H1 (cell line): ENCODE measurements at regions not wholly inside any gene's neighbourhood (a gene's known extent, or its start where the extent isn't known, plus 50 kb on each side); places are given as distances from the start of the nearest gene placed in this dataset.

Experiments
- CTCF ChIA-PET: fragments of 300-600 bp; sonication (Branson Sonifier 250); formaldehyde crosslinking; loops from one replicate; lab custom pipeline; 2021; ENCODE audit not compliant: partially characterized antibody; lab: Charles Lee
- POLR2A ChIA-PET: fragments of 300-600 bp; sonication (Branson Sonifier 250); formaldehyde crosslinking; loops from one replicate; lab custom pipeline; 2021; ENCODE audit warnings: inconsistent platforms; ENCODE audit not compliant: partially characterized antibody; lab: Charles Lee
- DNase-seq, 2 experiments: peaks; one replicate each; pipeline versions ENCODE4 v3.0.0 to v3.0.0-alpha.2; 2010 to 2022; ENCODE audit warnings: low spot score in 2 of 2, low read depth in 1 of 2, mixed read lengths in 1 of 2
- FAIRE-seq: peaks from 2 replicates; lab custom pipeline; 2011; peaks lifted over from hg19 to GRCh38; lab: Jason Lieb, UNC
- H2AFZ ChIP-seq: 2 replicates; pipeline ENCODE4 v1.8.1; 2012; ENCODE audit warnings: low read length, inconsistent platforms
- H2AK5ac ChIP-seq: 2 replicates; pipeline ENCODE4 v1.6.1; 2013; ENCODE audit warnings: low read depth, low read length
- H2BK120ac ChIP-seq: replicated peaks from 2 replicates; pipeline ENCODE3; 2013; ENCODE audit warnings: low read depth, low read length, inconsistent platforms
- H2BK12ac ChIP-seq: 2 replicates; pipeline ENCODE4 v1.6.1; 2013; ENCODE audit warnings: low read depth, low read length
- H2BK15ac ChIP-seq: 2 replicates; pipeline ENCODE4 v1.6.1; 2013; ENCODE audit warnings: low read length
- H2BK20ac ChIP-seq: 2 replicates; pipeline ENCODE4 v1.6.1; 2013; ENCODE audit warnings: low read length
- H2BK5ac ChIP-seq: 2 replicates; pipeline ENCODE4 v1.6.1; 2013; ENCODE audit warnings: low read depth, low read length
- H3K14ac ChIP-seq: 2 replicates; pipeline ENCODE4 v1.6.1; 2013; ENCODE audit warnings: inconsistent platforms; ENCODE audit not compliant: insufficient read length
- H3K18ac ChIP-seq: 2 replicates; pipeline ENCODE4 v1.6.1; 2013; ENCODE audit warnings: low read length; ENCODE audit errors: extremely low read depth
- H3K23ac ChIP-seq: 2 replicates; pipeline ENCODE4 v1.6.1; 2013; ENCODE audit warnings: inconsistent platforms; ENCODE audit not compliant: insufficient read length
- H3K23me2 ChIP-seq: 2 replicates; pipeline ENCODE4 v1.6.1; 2013; ENCODE audit warnings: low read depth, low read length
- H3K27ac ChIP-seq: 2 replicates; pipeline ENCODE4 v1.6.1; 2011; ENCODE audit warnings: low read depth, low read length, inconsistent platforms
- H3K27me3 ChIP-seq, 4 experiments: replicated peaks in 1 of 4; 1 replicate in 1 of 4; 2 replicates in 3 of 4; pipeline versions ENCODE4 v1.6.1 to v1.8.1; 2011 to 2013; ENCODE audit warnings: low read length in 3 of 4, mild to moderate bottlenecking in 3 of 4, inconsistent platforms in 2 of 4, mixed read lengths in 2 of 4, moderate library complexity in 1 of 4; ENCODE audit not compliant: control insufficient read depth in 3 of 4, insufficient read depth in 3 of 4; ENCODE audit errors: extremely low read depth in 1 of 4
- H3K36me3 ChIP-seq, 4 experiments: 2 replicates each; pipeline versions ENCODE4 v1.6.1 to v1.8.1; 2011 to 2013; ENCODE audit warnings: mild to moderate bottlenecking in 4 of 4, low read length in 3 of 4, moderate library complexity in 2 of 4, control low read depth in 1 of 4, inconsistent platforms in 1 of 4; ENCODE audit not compliant: insufficient read depth in 4 of 4, control insufficient read depth in 2 of 4
- H3K4ac ChIP-seq: replicated peaks from 2 replicates; pipeline ENCODE3; 2013; ENCODE audit warnings: low read length, low read depth, mixed read lengths, inconsistent platforms; ENCODE audit not compliant: insufficient read length
- H3K4me1 ChIP-seq, 4 experiments: replicated peaks in 1 of 4; 1 replicate in 1 of 4; 2 replicates in 3 of 4; pipeline versions ENCODE4 v1.6.1 to v1.8.1; 2011 to 2013; ENCODE audit warnings: low read length in 3 of 4, inconsistent platforms in 2 of 4, mixed read lengths in 1 of 4; ENCODE audit not compliant: insufficient read depth in 4 of 4, control insufficient read depth in 3 of 4
- H3K4me2 ChIP-seq, 2 experiments: 2 replicates each; pipeline versions ENCODE4 v1.6.1 to v1.8.1; 2011 to 2013; ENCODE audit warnings: low read depth in 2 of 2, low read length in 2 of 2, control low read depth in 1 of 2, inconsistent platforms in 1 of 2, mild to moderate bottlenecking in 1 of 2; ENCODE audit not compliant: insufficient read depth in 1 of 2
- H3K4me3 ChIP-seq, 4 experiments: fragments of 200-600, 300-600 bp in 1 of 4; sonication (generic), shearing (Covaris generic), sonication (Bioruptor Twin) in 1 of 4; 2 replicates each; pipeline versions ENCODE4 v1.5.1 to v1.8.1; 2011 to 2016; ENCODE audit warnings: low read length in 4 of 4, low read depth in 3 of 4, control low read depth in 2 of 4, inconsistent platforms in 2 of 4, mild to moderate bottlenecking in 2 of 4, mixed read lengths in 1 of 4, moderate library complexity in 1 of 4; ENCODE audit not compliant: insufficient read depth in 2 of 4; ENCODE audit errors: extremely low read depth in 1 of 4
- H3K56ac ChIP-seq: replicated peaks from 2 replicates; pipeline ENCODE3; 2013; ENCODE audit warnings: low read depth, mild to moderate bottlenecking, mixed read lengths, low read length, inconsistent platforms; ENCODE audit not compliant: insufficient read length
- H3K79me1 ChIP-seq: 2 replicates; pipeline ENCODE4 v1.6.1; 2013; ENCODE audit warnings: low read depth, low read length, control low read depth
- H3K79me2 ChIP-seq, 2 experiments: 2 replicates each; pipeline versions ENCODE4 v1.6.1 to v1.8.1; 2012 to 2013; ENCODE audit warnings: low read length in 2 of 2, mild to moderate bottlenecking in 2 of 2, inconsistent platforms in 1 of 2; ENCODE audit not compliant: insufficient read depth in 2 of 2, control insufficient read depth in 1 of 2
- H3K9ac ChIP-seq, 4 experiments: replicated peaks in 1 of 4; 1 replicate in 1 of 4; 2 replicates in 3 of 4; pipeline versions ENCODE4 v1.6.1 to v1.8.1; 2011 to 2013; ENCODE audit warnings: low read depth in 3 of 4, low read length in 3 of 4, control low read depth in 2 of 4, mild to moderate bottlenecking in 2 of 4, moderate library complexity in 2 of 4, inconsistent platforms in 1 of 4; ENCODE audit errors: extremely low read depth in 1 of 4
- H3K9me3 ChIP-seq, 2 experiments: 2 replicates each; pipeline versions ENCODE4 v1.6.1 to v1.8.1; 2012 to 2013; ENCODE audit warnings: mild to moderate bottlenecking in 2 of 2, moderate library complexity in 2 of 2, control low read depth in 1 of 2, inconsistent platforms in 1 of 2, low read depth in 1 of 2, low read length in 1 of 2, mixed read lengths in 1 of 2; ENCODE audit not compliant: insufficient read depth in 2 of 2
- H4K20me1 ChIP-seq, 2 experiments: replicated peaks in 1 of 2; 2 replicates each; pipeline versions ENCODE3 to v1.8.1; 2011 to 2013; ENCODE audit warnings: inconsistent platforms in 2 of 2, low read length in 2 of 2, mild to moderate bottlenecking in 1 of 2; ENCODE audit not compliant: insufficient read depth in 2 of 2, control insufficient read depth in 1 of 2
- H4K5ac ChIP-seq: 2 replicates; pipeline ENCODE4 v1.6.1; 2013; ENCODE audit warnings: low read length, low read depth, mixed read lengths, inconsistent platforms; ENCODE audit not compliant: insufficient read length
- H4K8ac ChIP-seq: 2 replicates; pipeline ENCODE4 v1.8.0; 2013; ENCODE audit warnings: mild to moderate bottlenecking, moderate library complexity, low read length, inconsistent platforms; ENCODE audit not compliant: insufficient read depth; ENCODE audit errors: extremely low read depth
- H4K91ac ChIP-seq: replicated peaks from 2 replicates; pipeline ENCODE3; 2013; ENCODE audit warnings: low read length, mixed read lengths, inconsistent platforms; ENCODE audit not compliant: insufficient read length
- ATF2 ChIP-seq: IDR thresholded peaks from 2 replicates; pipeline ENCODE4 v1.6.1; 2012; ENCODE audit warnings: low read length, inconsistent platforms
- ATF3 ChIP-seq: IDR thresholded peaks from 2 replicates; pipeline ENCODE4 v1.6.1; 2011; ENCODE audit warnings: low read depth, mild to moderate bottlenecking, low read length; ENCODE audit not compliant: insufficient read depth
- CBX5 ChIP-seq: fragments of 300-800, 300-1000 bp; sonication (generic); IDR thresholded peaks from 2 replicates; pipeline ENCODE4 v1.7.1; 2016; ENCODE audit warnings: antibody characterized with exemption, low read length, low read depth
- CBX8 ChIP-seq: fragments of 300-800, 300-1000 bp; sonication (generic); IDR thresholded peaks from 2 replicates; pipeline ENCODE4 v1.7.1; 2016; ENCODE audit warnings: low read depth, low read length, borderline replicate concordance
- EGR1 ChIP-seq: IDR thresholded peaks from 2 replicates; pipeline ENCODE4 v1.6.1; 2011; ENCODE audit warnings: low read depth, low read length, borderline replicate concordance
- HDAC2 ChIP-seq, 2 experiments: fragments of 300-600 bp in 1 of 2; sonication (generic) in 1 of 2; IDR thresholded peaks; 2 replicates each; pipeline ENCODE4 v1.6.1; 2011 to 2012; ENCODE audit warnings: low read depth in 2 of 2, low read length in 2 of 2, mild to moderate bottlenecking in 2 of 2, moderate library complexity in 2 of 2, borderline replicate concordance in 1 of 2, inconsistent platforms in 1 of 2
- KDM1A ChIP-seq: fragments of 200-600, 300-600 bp; sonication (generic); IDR thresholded peaks from 2 replicates; pipeline ENCODE4 v1.7.1; 2016; ENCODE audit warnings: mild to moderate bottlenecking, low read length, borderline replicate concordance
- MAX ChIP-seq: IDR thresholded peaks from 2 replicates; pipeline ENCODE4 v1.6.1; 2012; ENCODE audit warnings: inconsistent platforms
- SRF ChIP-seq: IDR thresholded peaks from 2 replicates; pipeline ENCODE4 v1.6.1; 2011; ENCODE audit warnings: mild to moderate bottlenecking, low read depth, low read length, moderate library complexity
- TCF12 ChIP-seq: IDR thresholded peaks from 2 replicates; pipeline ENCODE4 v1.6.1; 2011; ENCODE audit warnings: low read depth, mild to moderate bottlenecking, low read length
- USF2 ChIP-seq: IDR thresholded peaks from 2 replicates; pipeline ENCODE4 v1.6.1; 2011; ENCODE audit warnings: low read length, improper control_type of control experiment
- WGBS, 2 experiments: shearing (Covaris generic) in 1 of 2; methylation state at CpG; one replicate each; pipeline versions ENCODE4 v1.1.6 to v1.1.7; 2013 to 2015; ENCODE audit warnings: low lambda C conversion rate in 2 of 2, mixed read lengths in 2 of 2, inconsistent platforms in 1 of 2, low coverage in 1 of 2, missing lambda C conversion rate in 1 of 2; ENCODE audit not compliant: insufficient replicate concordance in 2 of 2, insufficient coverage in 1 of 2, insufficient read length in 1 of 2; ENCODE audit errors: extremely low coverage in 1 of 2, missing lambda C conversion rate in 1 of 2; 5-methylcytosine and 5-hydroxymethylcytosine counted together

- Histone ChIP-seq H4K8ac (no peak overlapping the region), H4K5ac (no peak overlapping the region), H4K20me1 (no peaks in the 10 kb centered on the region), H2AK5ac (no peak overlapping the region), H4K91ac (no peak overlapping the region), H3K36me3 (no peaks in the 10 kb centered on the region), H3K79me1 (no peaks in the 10 kb centered on the region), H3K56ac (no peak overlapping the region), H3K4ac (no peak overlapping the region), H3K9ac (no peak overlapping the region), H3K23me2 (no peaks in the 10 kb centered on the region), H2BK15ac (no peak overlapping the region), H3K18ac (no peak overlapping the region), H3K4me3 (no peak overlapping the region), H3K14ac (no peak overlapping the region), H2AFZ (no peak overlapping the region), H3K4me2 (no peak overlapping the region), H2BK120ac (no peak overlapping the region), H3K23ac (no peak overlapping the region), H3K9me3 (no peaks in the 10 kb centered on the region), H2BK20ac (no peak overlapping the region), H3K27ac (no peak overlapping the region), H3K27me3 (no peaks in the 10 kb centered on the region), H3K79me2 (no peaks in the 10 kb centered on the region), H2BK12ac (no peak overlapping the region), H2BK5ac (no peak overlapping the region), H3K4me1 (no peaks in the 10 kb centered on the region)
- ChIA-PET POLR2A (no interaction called here), CTCF (interaction anchor here (1.1 to 1.5 kb wide), 2 partner anchors 8 to 234 kb away, joined by 3 read pairs; no protein-coding TSS in a partner anchor)
- FAIRE-seq (no peak), DNase-seq (no peak)
- WGBS, 2 experiments, result 69% methylated on average over 1 of the region's 1 CpG; no CpG with 5 or more reads in 1 of the 2 experiments
- TF ChIP-seq CBX8 (no peak), CBX5 (no peak), HDAC2 (IDR thresholded peaks at IDR 0.05; ENCODE audit: borderline replicate concordance in 1 of 2, low read depth in 2 of 2, low read length in 2 of 2) (no peak), ATF2 (no peak), MAX (no peak), ATF3 (no peak), TCF12 (no peak), KDM1A (no peak), SRF (no peak), USF2 (no peak), EGR1 (no peak)
These were observed 130.0 kb downstream of the CYB561 start for GRCh38 chr17:63316100-63316499.
